Fibroblast of the aortic adventitia (primary cell): ENCODE measurements at regions not wholly inside any gene's neighbourhood (a gene's known extent, or its start where the extent isn't known, plus 50 kb on each side); places are given as distances from the start of the nearest gene placed in this dataset.
A peak's percentile ranks its signal among the peaks of the same experiment; 100 is the strongest.

Experiments
- DNase-seq: peaks from one replicate; pipeline ENCODE4 v3.0.0-alpha.2; 2010; ENCODE audit warnings: low read depth
- H3K4me3 ChIP-seq: 2 replicates; pipeline ENCODE4 v1.5.1; 2011; ENCODE audit warnings: low read depth, mild to moderate bottlenecking, control low read depth, low read length, moderate library complexity
- TF ChIP-seq, protein P1 (sequence below): IDR thresholded peaks from 2 replicates; pipeline ENCODE4 v1.5.1; 2011; ENCODE audit warnings: mild to moderate bottlenecking, low read length, control low read depth, inconsistent platforms; ENCODE audit not compliant: insufficient read depth

- TF ChIP-seq, protein P1, sequence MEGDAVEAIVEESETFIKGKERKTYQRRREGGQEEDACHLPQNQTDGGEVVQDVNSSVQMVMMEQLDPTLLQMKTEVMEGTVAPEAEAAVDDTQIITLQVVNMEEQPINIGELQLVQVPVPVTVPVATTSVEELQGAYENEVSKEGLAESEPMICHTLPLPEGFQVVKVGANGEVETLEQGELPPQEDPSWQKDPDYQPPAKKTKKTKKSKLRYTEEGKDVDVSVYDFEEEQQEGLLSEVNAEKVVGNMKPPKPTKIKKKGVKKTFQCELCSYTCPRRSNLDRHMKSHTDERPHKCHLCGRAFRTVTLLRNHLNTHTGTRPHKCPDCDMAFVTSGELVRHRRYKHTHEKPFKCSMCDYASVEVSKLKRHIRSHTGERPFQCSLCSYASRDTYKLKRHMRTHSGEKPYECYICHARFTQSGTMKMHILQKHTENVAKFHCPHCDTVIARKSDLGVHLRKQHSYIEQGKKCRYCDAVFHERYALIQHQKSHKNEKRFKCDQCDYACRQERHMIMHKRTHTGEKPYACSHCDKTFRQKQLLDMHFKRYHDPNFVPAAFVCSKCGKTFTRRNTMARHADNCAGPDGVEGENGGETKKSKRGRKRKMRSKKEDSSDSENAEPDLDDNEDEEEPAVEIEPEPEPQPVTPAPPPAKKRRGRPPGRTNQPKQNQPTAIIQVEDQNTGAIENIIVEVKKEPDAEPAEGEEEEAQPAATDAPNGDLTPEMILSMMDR = no peak
- H3K4me3 ChIP-seq = no peak overlapping the region
- no peak for DNase-seq
These were observed 69.2 kb downstream of the NABP1 start for GRCh38 chr2:191747170-191747530.

DNA sequence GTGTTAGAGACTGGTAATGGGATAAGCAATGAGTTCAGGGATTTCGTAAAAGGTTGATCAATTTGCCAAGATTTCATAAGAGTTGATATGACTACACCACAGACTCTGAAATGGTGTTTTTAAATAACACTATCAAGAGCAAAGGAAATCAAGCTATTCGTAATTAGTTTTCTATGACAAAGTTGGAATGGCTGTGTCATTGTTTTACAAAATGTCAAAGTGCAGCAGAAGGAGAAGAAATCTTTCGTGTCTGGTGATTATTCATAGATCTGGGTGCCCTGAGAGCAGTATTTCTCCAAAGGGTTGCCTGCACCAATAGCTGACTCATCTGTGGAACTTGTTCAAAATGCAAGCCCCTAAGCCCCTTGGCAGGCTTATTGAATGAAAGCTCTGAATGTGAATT is 70.1 kb downstream of the NABP1 start:
- no peak overlapping the region for H3K4me3 ChIP-seq
- TF ChIP-seq, protein P1 = no peak
- DNase-seq = peak; percentile 87

DNA sequence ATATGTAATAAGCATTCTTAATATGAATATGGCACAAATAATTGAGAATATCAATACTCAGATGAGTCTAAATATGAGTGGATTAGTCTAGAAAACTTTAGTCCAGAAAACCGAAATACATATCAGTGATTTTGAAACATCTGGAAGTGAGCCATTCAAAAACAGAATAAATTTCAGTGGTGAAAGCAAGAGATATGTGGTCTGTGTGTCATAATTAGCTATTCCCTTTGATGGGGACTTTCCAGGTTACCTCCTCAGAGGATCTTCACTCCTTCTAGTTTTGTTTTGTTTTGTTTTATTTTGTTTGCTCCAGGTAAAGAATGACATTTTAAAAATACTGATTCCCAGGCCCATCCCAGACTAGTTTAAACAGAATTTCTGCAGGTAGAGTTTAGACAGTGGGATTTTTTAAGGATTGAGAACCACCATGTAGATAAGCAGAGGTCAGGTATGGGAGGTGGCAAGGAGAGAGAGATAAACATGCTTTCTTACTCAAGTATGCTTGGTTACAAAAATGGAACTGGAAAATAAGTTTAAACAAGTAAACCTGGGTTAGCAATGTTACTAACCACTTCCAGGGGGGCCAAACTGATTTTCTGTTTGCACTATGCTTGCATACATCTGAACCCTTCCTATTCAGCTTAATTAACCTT is 70.7 kb downstream of the NABP1 start:
- TF ChIP-seq, protein P1 = no peak
- DNase-seq = peak; percentile 75
- no peak overlapping the region for H3K4me3 ChIP-seq

DNA sequence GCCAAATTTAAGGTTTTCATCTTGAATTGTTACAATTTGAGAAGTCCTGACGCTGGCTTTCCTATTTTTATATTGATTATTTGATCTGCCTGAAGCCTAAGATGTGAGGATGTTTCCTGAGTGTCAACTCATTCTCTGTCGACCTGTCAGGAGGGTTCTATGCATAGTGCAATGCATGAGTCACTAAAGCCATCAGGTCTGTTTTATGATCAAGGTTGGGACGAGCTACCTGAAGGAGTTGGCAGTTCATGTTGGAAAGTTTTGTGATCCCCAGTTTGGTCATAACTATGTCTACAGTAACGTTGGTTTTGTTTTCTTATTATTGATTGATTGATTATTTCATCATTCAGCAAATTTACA is 71.2 kb downstream of the NABP1 start:
- H3K4me3 ChIP-seq = no peak overlapping the region
- TF ChIP-seq, protein P1 = no peak
- no peak for DNase-seq

DNA sequence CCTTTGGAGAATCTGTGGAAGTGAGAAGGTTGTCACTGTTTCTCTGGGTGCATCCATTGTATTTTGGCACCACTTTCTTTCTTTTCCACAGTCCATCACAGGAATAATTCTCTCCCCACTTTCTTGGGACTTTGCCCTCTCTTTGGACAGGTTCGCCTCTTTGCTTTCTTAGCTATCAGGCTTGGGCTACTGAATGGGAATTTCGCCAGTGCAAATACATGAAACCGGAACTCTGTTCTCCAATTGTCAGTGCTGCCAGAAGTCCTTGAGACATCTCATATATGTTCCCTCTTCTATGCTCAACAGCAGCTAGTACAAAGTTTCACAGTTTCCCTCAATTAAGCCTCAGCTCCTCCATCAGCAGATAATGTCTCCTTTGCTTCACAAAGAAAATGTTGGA is 76.2 kb downstream of the NABP1 start:
- no peak for DNase-seq
- no peak overlapping the region for H3K4me3 ChIP-seq
- TF ChIP-seq, protein P1 = no peak

DNA sequence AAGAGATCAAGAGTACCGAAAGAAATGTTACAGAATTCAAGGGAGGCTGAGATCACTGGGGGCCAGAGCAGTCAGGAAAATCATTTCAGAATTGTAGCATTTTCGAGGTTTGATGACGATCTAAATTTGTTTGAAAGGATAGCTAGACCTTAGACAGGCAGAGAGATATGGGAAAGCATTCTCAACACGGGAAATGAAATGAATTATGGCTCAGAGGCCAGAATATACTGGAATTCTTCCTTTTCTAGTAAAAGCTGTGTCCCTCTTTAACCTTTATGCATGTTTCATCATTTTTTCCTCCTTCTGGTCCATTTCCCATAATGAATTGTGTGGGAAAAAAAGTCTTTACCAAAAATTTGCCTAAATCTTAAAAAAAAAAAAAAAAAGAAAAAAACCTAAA is 78.8 kb downstream of the NABP1 start:
- no peak overlapping the region for H3K4me3 ChIP-seq
- peak; percentile 45 for DNase-seq
- TF ChIP-seq, protein P1 = no peak

- H3K4me3 ChIP-seq = no peak overlapping the region
- DNase-seq = peak; percentile 29
- TF ChIP-seq, protein P1 = no peak
These were observed 79.3 kb downstream of the NABP1 start for GRCh38 chr2:191757208-191757607.
